ENCODE measurements at regions not wholly inside any gene's neighbourhood (a gene's known extent, or its start where the extent isn't known, plus 50 kb on each side); places are given as distances from the start of the nearest gene placed in this dataset.

DNA sequence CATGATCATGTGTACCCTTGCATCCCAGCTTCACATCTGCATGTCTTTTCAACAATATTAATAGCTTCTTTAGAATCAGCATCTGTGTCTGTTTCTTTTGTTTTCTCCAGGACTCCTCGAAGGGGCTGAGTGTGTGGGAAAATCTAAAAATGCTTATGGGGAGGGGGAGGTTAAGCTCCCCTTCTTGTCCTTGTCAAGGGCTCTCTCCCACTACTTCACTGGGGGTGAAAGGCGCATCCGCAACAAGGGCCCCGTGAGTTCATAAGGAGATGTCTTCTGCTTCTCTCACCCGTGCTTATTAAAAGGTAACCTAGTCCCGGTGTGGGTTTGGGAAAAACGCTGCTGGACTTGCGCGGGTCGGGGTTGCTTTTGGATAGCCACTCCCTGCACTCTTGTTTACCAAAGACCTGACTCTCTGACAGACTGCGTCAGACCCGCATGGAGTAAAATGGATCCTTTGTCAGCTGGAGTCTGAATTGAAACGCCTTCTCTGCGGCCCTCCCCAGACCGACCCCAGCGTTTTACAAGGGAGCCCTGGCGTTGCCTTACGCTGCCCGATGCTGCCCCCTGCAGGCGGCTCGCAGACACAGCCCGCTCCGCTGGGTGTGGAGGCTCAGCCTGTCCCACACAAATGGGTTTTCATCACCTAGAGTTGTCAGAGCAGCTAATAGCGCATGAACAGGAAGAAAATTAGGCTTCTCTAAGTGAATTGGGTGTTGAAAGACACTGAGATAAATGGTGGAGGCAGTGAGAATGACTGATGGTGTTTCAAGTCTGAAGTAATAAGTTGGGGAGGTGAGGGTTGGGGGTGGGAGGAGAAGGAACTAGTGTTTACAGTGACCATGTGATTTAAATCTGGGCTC, 53.8 kb downstream of the IER5 start:
- ATAC-seq: peak; percentile 78 to 84

DNA sequence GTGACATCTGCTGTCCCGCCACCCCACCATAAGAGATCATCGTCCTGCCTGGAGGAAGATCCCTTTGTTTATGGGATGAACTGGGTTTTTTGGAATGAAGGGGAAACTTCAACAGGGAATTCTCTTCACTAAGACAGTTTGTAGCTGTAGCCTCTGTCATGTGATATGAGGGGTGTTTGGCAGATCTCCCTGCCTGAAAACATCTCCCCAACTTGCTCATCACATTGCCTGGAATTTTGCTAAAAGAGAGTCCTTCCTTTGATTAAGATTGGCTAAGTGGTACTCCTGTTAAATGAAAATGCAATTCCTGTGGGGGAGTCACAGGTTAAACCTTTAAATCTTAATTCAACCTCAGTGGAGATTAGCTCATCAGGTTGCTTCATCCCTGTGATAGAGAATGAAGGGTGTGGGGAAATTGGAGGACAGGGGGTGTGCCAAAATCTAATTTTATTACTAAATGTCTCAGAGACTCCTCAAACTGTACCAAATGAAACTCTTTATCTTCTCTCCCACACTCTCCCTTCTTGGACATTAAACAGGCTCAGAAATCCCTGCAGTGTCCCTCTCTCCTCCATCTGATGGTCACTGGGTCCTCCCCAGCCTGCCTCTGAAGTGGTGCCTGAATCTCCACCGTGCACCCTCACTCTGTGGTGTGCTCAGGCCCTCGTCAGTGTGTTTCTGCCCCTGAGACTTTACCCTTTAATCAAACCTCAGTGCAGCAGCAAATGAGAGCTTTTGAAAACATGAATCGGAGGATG, 54.8 kb downstream of the IER5 start:
- no peak for ATAC-seq

DNA sequence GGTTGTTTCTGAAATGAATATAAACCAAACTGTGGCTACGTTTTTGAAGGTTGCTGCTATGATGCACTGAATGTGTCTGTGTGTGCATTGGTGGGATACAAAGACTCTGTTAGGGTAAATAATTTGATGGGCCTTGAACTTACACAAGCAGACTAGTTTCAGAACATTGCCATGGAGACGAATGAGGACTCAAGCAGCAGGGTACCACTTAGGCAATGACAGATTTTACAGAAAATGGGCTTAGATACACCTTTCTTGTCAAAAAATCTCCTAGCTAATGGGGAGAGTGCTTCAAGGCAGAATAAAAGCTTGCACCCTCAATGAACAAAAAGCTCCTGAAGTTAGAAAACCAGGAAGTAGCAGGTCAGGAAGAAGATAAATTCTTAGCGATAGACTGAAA, 55.7 kb downstream of the IER5 start:
- no peak for ATAC-seq

GRCh38 chr1:181148636-181149035, 60.1 kb downstream of the IER5 start:
- ATAC-seq: no peak

- ATAC-seq: peak; percentile 98 to 99
Observed at GRCh38 chr1:181149326-181150125, 61.0 kb downstream of the IER5 start.

DNA sequence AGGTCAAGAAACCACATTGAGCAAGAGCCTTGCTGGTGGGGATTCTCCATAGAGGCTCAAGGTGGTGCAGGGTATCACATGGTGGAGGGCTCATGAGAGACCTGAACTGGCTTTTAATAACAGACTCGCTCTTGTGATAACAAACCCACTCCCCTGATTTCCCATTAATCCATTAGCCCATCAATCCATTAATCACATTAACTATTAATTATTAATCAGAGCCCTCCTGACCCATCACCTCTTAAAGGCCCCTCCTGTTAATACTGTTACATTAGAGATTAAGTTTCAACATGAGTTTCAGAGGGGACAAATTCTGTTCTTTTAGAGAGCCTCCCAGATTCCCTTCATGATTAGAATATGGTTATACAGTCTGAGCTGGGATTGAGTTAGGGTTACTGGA, 61.8 kb downstream of the IER5 start:
- ATAC-seq: no peak

GRCh38 chr1:181150842-181151241, 62.3 kb downstream of the IER5 start:
- no peak for ATAC-seq

- ATAC-seq: peak; percentile 24 to 26
Observed at GRCh38 chr1:181151378-181152326, 63.2 kb downstream of the IER5 start.

DNA sequence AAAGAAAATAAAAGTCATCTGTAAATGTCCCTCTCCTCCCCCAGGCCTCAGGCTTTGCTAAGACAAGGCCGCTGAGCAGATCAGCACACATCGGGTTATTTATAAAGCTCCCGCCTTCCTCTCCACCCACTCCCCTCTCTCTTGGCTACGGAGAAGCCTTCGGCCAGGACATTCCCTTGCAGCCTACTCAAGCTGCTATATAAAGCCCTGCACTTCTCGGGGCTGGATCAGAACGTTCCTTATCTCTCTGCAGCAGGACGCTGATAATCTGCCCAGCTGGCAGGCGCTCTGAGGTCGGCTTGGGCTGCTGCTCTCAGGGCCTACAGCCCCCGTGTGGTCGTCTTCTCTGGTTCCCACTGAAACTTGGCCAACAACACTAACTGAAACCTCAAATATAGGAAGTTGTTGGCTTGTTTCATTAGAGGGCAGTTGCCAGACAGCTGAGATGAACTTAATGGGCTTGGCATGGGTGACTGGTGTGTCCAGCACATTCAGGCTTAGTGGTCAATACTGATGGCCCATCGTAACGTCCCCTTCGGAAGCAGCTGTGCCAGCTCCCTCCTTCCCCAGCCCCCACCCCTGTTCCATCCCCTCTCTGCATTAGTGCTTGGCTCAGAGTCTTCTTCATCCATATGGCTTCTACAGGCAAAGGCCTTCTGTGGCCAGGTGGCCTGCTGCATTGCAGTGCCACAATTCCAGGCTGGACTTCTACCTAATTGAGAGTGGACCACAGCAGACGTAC, 64.6 kb downstream of the IER5 start:
- no peak for ATAC-seq

GRCh38 chr1:181153634-181153961, 65.1 kb downstream of the IER5 start:
- no peak for ATAC-seq

DNA sequence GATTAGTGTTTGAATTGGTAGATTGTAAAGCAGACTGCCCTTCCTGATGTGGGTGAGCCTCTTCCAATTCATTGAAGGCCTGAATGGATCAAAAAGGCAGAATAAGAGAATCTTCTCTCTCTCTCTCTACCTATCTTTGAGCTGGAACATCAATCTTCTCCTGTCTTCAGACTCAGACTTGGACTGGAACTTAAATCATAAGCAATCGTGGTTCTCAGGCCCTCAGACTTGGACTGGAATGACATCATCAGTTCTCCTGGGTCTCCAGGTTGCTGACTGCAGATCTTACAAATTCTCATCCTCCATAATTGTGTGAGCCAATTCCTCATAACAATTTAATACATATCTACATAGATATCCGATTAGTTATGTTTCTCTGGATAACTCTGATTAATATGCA, 66.8 kb downstream of the IER5 start:
- no peak for ATAC-seq

DNA sequence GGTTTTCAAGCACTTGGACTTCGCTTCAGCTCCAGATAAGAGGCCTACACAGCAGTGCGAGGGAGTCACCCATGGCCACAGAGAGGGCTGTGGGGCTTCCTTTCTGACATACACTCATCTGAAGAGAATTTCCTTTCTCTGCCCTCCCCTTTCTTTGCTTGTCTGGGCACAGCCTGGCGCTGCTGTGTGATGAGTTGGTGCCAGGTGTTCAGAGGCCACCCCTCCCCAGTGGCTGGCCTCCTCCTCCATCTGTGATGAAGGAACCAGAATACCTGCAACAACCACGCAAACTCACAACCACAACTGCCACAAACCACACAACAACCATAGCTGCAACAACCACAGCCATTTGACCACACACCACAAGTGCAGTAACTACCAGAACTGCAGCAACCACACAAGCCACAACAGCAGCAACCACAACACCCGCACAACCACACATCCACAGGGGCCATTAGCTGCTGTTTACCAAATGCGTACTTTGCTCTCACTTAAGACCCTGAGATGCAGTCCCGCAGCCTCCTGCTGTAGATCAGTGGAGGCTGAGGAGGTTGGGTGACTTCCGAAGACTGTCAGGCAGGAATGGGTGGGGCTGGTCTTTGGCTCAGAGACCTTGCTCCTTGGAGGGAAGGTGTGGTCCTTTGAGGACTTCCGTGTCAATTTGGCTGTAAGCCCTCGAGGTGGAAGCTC, 71.1 kb downstream of the IER5 start:
- ATAC-seq: peak; percentile 77 to 80

DNA sequence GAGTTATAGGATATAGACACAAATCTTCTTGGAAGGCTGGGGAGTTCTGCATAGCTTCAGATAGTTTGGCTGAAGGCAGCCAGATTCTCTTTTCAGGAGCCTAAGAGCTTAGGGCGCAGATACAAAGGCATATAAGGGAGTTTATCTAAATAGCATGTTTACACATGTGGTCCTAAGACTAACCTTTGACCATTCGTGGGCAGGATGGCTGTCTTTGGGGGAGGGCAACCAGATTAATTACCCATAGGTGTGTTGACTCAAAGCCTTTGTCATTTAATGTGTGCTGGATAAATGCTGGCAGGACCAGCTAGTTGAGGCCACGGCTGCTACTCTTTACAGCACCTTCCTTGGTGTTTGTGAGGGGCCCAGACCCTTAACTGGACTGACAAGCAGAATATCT, 71.8 kb downstream of the IER5 start:
- no peak for ATAC-seq

DNA sequence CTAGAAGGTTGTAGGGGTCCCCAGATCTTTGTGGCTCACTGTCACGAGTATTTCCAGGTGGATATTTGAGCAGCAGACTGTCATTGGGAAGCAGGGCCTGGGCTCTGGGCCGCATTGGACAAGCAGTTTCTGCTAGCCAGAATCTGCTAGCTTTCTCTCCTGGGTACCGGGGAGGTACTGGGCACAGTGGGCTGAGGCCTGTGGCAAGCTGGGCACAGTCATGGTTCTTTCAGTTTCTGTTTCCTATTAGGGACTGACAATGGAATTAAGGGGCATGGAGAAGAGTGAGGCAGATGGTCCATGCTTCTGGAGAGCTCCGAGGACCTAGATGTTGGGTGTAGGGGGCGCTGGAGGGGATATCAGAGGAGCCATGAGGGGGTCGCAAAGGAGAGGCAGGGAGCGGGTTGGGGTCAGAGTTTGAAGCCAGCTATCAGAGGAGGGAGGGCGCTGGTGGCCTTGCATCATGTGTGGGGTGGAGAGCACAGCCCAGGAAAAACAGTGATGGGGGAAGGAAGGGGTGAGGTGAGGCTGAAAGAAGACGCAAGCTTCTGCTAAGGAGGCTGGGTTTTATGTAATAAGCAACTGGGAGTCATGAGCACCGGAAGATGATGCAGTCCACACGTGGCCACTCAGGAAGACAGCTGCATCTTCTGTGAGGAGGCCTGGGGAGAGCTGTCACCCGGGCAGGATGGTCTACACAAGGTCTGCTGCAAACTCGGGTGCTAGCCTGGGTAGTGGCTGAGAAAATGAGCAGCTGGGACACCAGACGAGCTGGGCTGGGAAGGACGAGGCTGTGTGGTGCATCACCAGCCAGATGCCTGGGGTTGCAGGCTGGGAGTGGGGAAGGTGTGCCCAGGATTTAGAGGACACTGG, 72.7 kb downstream of the IER5 start:
- ATAC-seq: no peak

- ATAC-seq: no peak
Observed at GRCh38 chr1:181163662-181164061, 75.2 kb downstream of the IER5 start.

DNA sequence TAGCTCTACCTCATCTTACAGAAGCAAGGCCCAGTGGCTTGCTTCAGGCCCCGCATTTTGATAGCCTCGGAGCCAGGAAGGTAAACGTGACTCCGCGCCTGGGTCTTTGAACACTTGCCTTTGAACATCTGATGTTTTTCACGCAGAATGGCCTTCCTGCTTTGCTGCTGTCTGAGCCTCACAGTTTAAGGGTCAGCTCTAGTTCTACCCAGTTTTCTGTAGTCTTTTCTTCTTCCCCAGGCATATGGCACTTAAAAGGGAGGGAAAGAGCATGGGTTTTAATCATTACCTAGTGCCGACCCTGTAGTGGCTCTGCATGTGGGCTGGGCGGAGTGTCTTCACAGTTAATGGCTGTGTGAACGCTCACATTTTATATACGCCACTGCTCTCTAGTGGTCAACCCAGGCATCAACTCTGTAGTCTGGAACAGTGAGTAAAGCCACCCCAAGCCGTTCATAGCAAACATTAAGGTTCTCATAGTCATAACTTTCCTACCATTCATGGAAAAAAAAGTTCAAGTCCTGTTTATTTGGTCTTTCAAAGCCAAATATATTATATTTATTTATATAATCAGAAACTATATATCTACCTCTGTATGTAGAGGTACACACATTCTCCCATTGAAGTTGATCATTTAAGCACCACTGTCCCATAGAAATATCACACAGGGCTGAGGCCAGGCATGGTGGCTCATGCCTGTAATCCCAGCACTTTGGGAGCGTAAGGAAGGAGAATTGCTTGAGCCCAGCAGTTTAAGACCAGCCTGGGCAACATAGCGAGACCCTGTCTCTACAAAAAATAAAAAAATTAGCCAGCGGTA, 78.1 kb downstream of the IER5 start:
- ATAC-seq: peak; percentile 98 to 100

- ATAC-seq: no peak
Observed at GRCh38 chr1:181169281-181169865, 80.9 kb downstream of the IER5 start.

DNA sequence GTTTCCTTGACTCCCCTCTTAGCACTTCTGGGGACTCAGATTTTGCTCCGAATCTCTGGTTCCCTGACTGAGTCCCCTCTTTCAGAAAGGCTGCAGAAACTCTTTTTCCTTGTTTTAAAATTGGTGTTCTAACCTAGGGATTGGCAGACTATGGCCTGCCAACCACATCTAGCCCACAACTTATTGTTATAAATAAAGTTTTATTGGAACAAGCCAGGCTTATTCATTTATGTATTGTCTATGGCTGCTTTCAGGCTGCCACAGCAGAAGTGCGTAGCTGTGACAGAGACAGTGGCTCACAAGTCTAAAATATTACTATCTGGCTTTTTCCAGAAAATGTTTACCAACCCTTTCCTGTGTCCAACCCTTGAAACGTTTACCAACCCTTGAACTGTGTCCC, 81.7 kb downstream of the IER5 start:
- no peak for ATAC-seq

DNA sequence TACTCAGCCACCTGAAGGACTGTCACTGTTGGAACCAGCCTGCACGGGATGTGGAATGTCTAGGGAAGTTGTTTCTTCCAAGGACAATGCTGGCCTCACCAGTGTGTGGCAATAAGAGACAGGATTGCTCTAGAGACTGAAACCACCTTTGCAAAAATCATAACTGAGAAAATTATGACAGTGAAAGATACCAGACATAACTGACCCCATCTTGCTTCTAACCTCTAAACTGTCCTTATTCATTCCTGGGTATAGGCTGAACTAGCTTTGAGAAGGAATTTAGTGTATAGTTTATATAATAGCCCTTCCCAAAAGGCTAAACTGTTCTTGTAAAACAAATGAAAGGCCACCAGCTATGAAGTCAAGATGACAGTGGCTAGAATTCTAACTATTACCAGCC, 83.6 kb downstream of the IER5 start:
- ATAC-seq: no peak

All from activated CD4-positive, CD25-positive, alpha-beta regulatory T cell treated with anti-CD3 and anti-CD28 coated beads, Interleukin-2, amount 50 U/mL, for 24 hours (primary cell).